Muscle layer of colon (tissue), 2 donors: ENCODE measurements at regions not wholly inside any gene's neighbourhood (a gene's known extent, or its start where the extent isn't known, plus 50 kb on each side); places are given as distances from the start of the nearest gene placed in this dataset.
"Not testable (repeated sequence)": the region's sequence is repeated elsewhere in the genome, so short reads cannot be mapped to it uniquely, and the experiment has no call there.

Experiments used
- H3K27ac ChIP-seq: one replicate; pipeline ENCODE4 v1.7.0; 2013; ENCODE audit warnings: low read depth, mild to moderate bottlenecking, low read length, moderate library complexity
- H3K27me3 ChIP-seq, 2 donors: one replicate each; pipeline ENCODE4 v1.7.0; 2013; ENCODE audit warnings: low read length in 2 of 2, mild to moderate bottlenecking in 2 of 2; ENCODE audit not compliant: insufficient read depth in 2 of 2, control insufficient read depth in 1 of 2
- H3K36me3 ChIP-seq: one replicate; pipeline ENCODE4 v1.7.0; 2013; ENCODE audit warnings: mild to moderate bottlenecking, low read length; ENCODE audit not compliant: insufficient read depth
- H3K4me1 ChIP-seq: one replicate; pipeline ENCODE4 v1.7.0; 2013; ENCODE audit warnings: mild to moderate bottlenecking, low read length; ENCODE audit not compliant: insufficient read depth
- H3K4me3 ChIP-seq, 2 donors: one replicate each; pipeline ENCODE4 v1.7.0; 2013; ENCODE audit warnings: low read length in 2 of 2, low read depth in 1 of 2, mild to moderate bottlenecking in 1 of 2, moderate library complexity in 1 of 2
- H3K9ac ChIP-seq: one replicate; pipeline ENCODE4 v1.7.0; 2013; ENCODE audit warnings: low read length
- H3K9me3 ChIP-seq: one replicate; pipeline ENCODE4 v1.7.0; 2013; ENCODE audit warnings: mild to moderate bottlenecking, low read length
- donor health status: abdominal sarcoma.
- donor health status: Adenocarcinoma of cecum.

DNA sequence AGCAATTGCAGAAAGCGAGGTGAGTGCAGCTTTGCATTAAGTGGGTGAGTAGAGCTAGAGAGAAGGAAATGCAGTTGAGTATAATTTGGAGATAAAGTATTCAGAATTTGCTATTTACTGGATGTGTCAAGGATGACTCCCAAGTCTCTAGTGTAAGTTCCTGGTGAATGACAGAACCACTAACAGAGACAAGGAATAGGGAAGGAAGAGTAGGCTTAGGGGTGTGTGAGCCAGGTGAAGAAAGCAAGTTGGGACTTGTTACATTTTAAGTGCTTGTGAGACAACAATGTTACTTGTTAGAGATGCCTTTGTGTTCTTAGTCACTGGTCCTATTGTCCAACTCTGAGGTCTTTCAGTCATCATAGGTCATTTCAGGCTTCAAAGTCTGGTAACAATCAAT, 70.8 kb downstream of the TBC1D26 start:
- H3K27me3 ChIP-seq, H3K4me3 ChIP-seq, H3K9me3 ChIP-seq, H3K27ac ChIP-seq, H3K4me1 ChIP-seq, H3K36me3 ChIP-seq, H3K9ac ChIP-seq: not testable (repeated sequence)

- not testable (repeated sequence) for H3K9ac ChIP-seq, H3K4me3 ChIP-seq, H3K27ac ChIP-seq
These were observed 74.7 kb downstream of the TBC1D26 start for GRCh38 chr17:15806825-15807224.

GRCh38 chr17:15813388-15813787, 81.3 kb downstream of the TBC1D26 start:
- not testable (repeated sequence) for H3K27ac ChIP-seq, H3K4me1 ChIP-seq, H3K4me3 ChIP-seq, H3K27me3 ChIP-seq, H3K9me3 ChIP-seq, H3K9ac ChIP-seq, H3K36me3 ChIP-seq

More at GRCh38 chr17:15806825-15807224, 74.7 kb downstream of the TBC1D26 start:
- not testable (repeated sequence) for H3K4me1 ChIP-seq, H3K36me3 ChIP-seq, H3K27me3 ChIP-seq, H3K9me3 ChIP-seq

DNA sequence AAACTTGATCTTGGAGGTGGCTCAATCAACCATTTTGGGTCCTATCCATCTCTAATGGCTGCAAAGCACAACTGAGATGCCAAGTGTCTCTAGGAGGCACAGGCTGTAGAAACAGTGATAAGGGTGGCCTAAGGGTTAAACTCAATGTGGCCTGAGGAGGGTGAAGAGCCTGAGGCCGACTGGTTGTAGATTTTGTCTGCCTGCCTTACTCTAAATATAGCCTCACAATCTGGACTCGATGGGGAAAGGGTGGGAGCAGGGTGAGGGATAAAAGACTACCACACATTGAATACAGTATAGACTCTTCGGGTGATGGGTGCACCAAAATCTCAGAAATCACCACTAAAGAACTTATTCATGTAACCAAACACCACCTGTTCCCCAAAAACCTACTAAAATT, 81.9 kb downstream of the TBC1D26 start:
- not testable (repeated sequence) for H3K27me3 ChIP-seq, H3K4me1 ChIP-seq, H3K4me3 ChIP-seq, H3K9me3 ChIP-seq, H3K36me3 ChIP-seq, H3K9ac ChIP-seq, H3K27ac ChIP-seq

- H3K4me3 ChIP-seq, H3K27ac ChIP-seq, H3K27me3 ChIP-seq, H3K4me1 ChIP-seq, H3K9ac ChIP-seq, H3K9me3 ChIP-seq, H3K36me3 ChIP-seq: not testable (repeated sequence)
These were observed 85.8 kb downstream of the TBC1D26 start for GRCh38 chr17:15817861-15818260.

- H3K36me3 ChIP-seq, H3K27me3 ChIP-seq, H3K9ac ChIP-seq, H3K4me1 ChIP-seq, H3K27ac ChIP-seq, H3K9me3 ChIP-seq, H3K4me3 ChIP-seq: not testable (repeated sequence)
These were observed 90.2 kb downstream of the TBC1D26 start for GRCh38 chr17:15822280-15822679.

- not testable (repeated sequence) for H3K27me3 ChIP-seq, H3K36me3 ChIP-seq, H3K9ac ChIP-seq, H3K27ac ChIP-seq, H3K4me1 ChIP-seq, H3K9me3 ChIP-seq
- peak overlapping the region in 1 of 2 donors; percentile 49 for H3K4me3 ChIP-seq
These were observed 96.7 kb downstream of the TBC1D26 start for GRCh38 chr17:15828727-15829314.

GRCh38 chr17:15830221-15830620, 98.1 kb downstream of the TBC1D26 start:
- not testable (repeated sequence) for H3K27me3 ChIP-seq, H3K4me3 ChIP-seq

DNA sequence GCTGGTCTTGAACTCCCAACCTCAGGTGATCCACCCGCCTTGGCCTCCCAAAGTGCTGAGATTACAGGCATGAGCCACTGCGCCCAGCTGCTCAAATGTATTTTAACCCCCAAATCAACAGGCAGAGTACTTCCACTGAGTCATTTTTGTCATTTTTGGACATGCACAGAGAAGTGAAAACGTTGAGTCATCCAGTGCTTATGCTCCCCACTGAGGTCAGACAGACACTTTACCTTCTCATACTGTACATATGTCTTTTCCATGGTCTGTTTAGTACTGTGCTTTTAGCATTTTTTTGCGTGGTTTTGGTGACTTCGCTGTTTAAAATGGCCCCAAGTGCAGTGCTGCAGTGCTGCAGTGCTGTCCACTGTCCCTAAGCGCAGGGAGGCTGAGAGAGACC, 99.1 kb downstream of the TBC1D26 start:
- not testable (repeated sequence) for H3K9ac ChIP-seq, H3K27me3 ChIP-seq, H3K9me3 ChIP-seq, H3K4me3 ChIP-seq, H3K27ac ChIP-seq, H3K4me1 ChIP-seq, H3K36me3 ChIP-seq

More at GRCh38 chr17:15830221-15830620, 98.1 kb downstream of the TBC1D26 start:
- not testable (repeated sequence) for H3K9me3 ChIP-seq, H3K4me1 ChIP-seq, H3K9ac ChIP-seq, H3K27ac ChIP-seq, H3K36me3 ChIP-seq

DNA sequence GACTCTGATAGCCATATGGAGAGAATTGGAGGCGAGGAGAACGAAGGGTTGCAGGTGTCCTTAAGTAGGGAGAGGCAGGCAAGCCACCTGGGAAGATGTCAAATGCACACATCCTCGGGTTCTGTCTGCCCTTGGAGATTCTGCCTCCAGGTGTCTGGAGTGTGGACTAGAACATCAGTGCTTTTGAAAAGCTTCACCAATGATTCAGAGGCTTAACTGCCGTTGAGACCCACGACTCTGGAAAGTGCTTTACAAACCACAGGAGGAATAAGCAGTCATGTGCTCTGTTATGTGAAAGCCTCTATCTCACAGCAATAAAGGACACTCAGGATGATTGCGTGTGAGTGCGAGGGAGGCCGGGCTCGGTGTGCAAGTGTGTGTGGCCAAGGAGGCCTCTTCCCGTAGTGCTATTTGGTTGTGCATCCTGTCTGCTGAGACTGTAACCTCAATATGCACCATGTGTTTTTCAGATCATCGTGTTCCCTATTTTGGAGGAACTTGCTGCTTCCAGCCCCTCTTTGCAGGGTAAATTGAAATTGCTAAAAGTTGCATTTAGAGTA, 100.9 kb downstream of the TBC1D26 start:
- H3K27ac ChIP-seq, H3K4me1 ChIP-seq, H3K9me3 ChIP-seq, H3K9ac ChIP-seq, H3K36me3 ChIP-seq, H3K27me3 ChIP-seq, H3K4me3 ChIP-seq: not testable (repeated sequence)

- not testable (repeated sequence) for H3K36me3 ChIP-seq, H3K27ac ChIP-seq, H3K4me3 ChIP-seq, H3K27me3 ChIP-seq, H3K9me3 ChIP-seq, H3K4me1 ChIP-seq, H3K9ac ChIP-seq
These were observed 101.8 kb downstream of the TBC1D26 start for GRCh38 chr17:15833890-15834289.

DNA sequence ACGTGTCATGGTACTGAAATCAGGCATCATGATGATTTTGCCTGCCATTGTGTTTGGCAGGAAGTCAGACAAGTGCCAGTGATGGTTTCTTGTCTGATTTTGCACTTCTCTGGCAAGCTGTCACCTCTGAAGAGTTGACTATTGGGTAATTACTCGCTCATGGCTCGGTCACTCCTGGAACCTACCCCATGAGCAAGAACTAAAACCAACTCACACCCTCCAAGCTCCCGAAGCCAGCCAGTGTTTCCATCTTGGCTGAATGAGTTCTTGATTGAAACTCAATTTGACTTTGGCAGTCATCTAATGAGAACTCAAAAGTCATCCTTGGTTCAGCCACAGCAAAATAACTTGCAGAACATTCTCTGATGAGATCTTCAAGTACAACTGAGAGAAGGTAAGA, 103.4 kb downstream of the TBC1D26 start:
- not testable (repeated sequence) for H3K36me3 ChIP-seq, H3K9me3 ChIP-seq, H3K4me1 ChIP-seq

More for the DNA sequence above, 103.4 kb downstream of the TBC1D26 start:
- not testable (repeated sequence) for H3K27me3 ChIP-seq, H3K4me3 ChIP-seq, H3K9ac ChIP-seq, H3K27ac ChIP-seq
